WI38 (cell line): ENCODE measurements at regions not wholly inside any gene's neighbourhood (a gene's known extent, or its start where the extent isn't known, plus 50 kb on each side); places are given as distances from the start of the nearest gene placed in this dataset.

Experiments
- H3K4me3 ChIP-seq: 2 replicates; pipeline ENCODE4 v1.5.1; 2011; ENCODE audit warnings: low read depth, mild to moderate bottlenecking, control low read depth, low read length
- CTCF ChIP-seq: IDR thresholded peaks from 2 replicates; pipeline ENCODE4 v1.5.1; 2012; ENCODE audit warnings: low read depth, mild to moderate bottlenecking, control low read depth, low read length

GRCh38 chr14:59069163-59069854 lies 119.2 kb upstream of the DAAM1 start:
- no peak for TF ChIP-seq CTCF
- no peak overlapping the region for H3K4me3 ChIP-seq

GRCh38 chr14:59075506-59075905 lies 113.0 kb upstream of the DAAM1 start:
- no peak for TF ChIP-seq CTCF
- H3K4me3 ChIP-seq: no peak overlapping the region

- no peak overlapping the region for H3K4me3 ChIP-seq
- TF ChIP-seq CTCF: no peak
These were observed 106.7 kb upstream of the DAAM1 start for GRCh38 chr14:59081720-59082119.

GRCh38 chr14:59085207-59085739 lies 103.2 kb upstream of the DAAM1 start:
- TF ChIP-seq CTCF: no peak
- H3K4me3 ChIP-seq: no peak overlapping the region

- TF ChIP-seq CTCF: no peak
These were observed 102.1 kb upstream of the DAAM1 start for GRCh38 chr14:59086241-59086882.

GRCh38 chr14:59087240-59087639 lies 101.2 kb upstream of the DAAM1 start:
- no peak for TF ChIP-seq CTCF
- no peak overlapping the region for H3K4me3 ChIP-seq

More at GRCh38 chr14:59086241-59086882, 102.1 kb upstream of the DAAM1 start:
- no peak overlapping the region for H3K4me3 ChIP-seq

GRCh38 chr14:59087711-59088110 lies 100.8 kb upstream of the DAAM1 start:
- no peak overlapping the region for H3K4me3 ChIP-seq
- TF ChIP-seq CTCF: no peak
